NCI-H1092 treated with DMSO at 0.1 percent for 48 hours (cell line): ENCODE measurements at regions not wholly inside any gene's neighbourhood (a gene's known extent, or its start where the extent isn't known, plus 50 kb on each side); places are given as distances from the start of the nearest gene placed in this dataset.

Experiments used
- DNase-seq: peaks from one replicate; lab custom pipeline; 2025; lab: John Stamatoyannopoulos, UW

- no peak for DNase-seq
Measured at GRCh38 chr2:105450471-105450870, 51.6 kb upstream of the FHL2 start.

GRCh38 chr2:105449076-105449475, 50.2 kb upstream of the FHL2 start:
- DNase-seq: peak; percentile 53
